GM10266 (cell line): ENCODE measurements at regions not wholly inside any gene's neighbourhood (a gene's known extent, or its start where the extent isn't known, plus 50 kb on each side); places are given as distances from the start of the nearest gene placed in this dataset.

Source experiments
- DNase-seq: peaks from one replicate; pipeline ENCODE4 v3.0.0; 2012; ENCODE audit errors: extremely low spot score
- CTCF ChIP-seq: IDR thresholded peaks from 2 replicates; pipeline ENCODE4 v1.5.1; 2012; ENCODE audit warnings: mild to moderate bottlenecking, low read depth; ENCODE audit not compliant: control insufficient read depth, insufficient read depth; ENCODE audit errors: missing control alignments

GRCh38 chr9:88808761-88809354 is 182.4 kb upstream of the S1PR3 start:
- DNase-seq = no peak
- no peak for TF ChIP-seq CTCF

- TF ChIP-seq CTCF = no peak
- no peak for DNase-seq
These were observed 181.7 kb upstream of the S1PR3 start for GRCh38 chr9:88809355-88810161.

GRCh38 chr9:88810826-88811225 is 180.4 kb upstream of the S1PR3 start:
- no peak for DNase-seq
- TF ChIP-seq CTCF = no peak

- TF ChIP-seq CTCF = no peak
- DNase-seq = no peak
These were observed 179.8 kb upstream of the S1PR3 start for GRCh38 chr9:88811511-88811910.

GRCh38 chr9:88812938-88813637 is 178.2 kb upstream of the S1PR3 start:
- no peak for TF ChIP-seq CTCF
- DNase-seq = no peak

GRCh38 chr9:88813638-88814209 is 177.5 kb upstream of the S1PR3 start:
- no peak for DNase-seq
- TF ChIP-seq CTCF = no peak
